Smooth muscle cell (in vitro differentiated cells): ENCODE measurements at regions not wholly inside any gene's neighbourhood (a gene's known extent, or its start where the extent isn't known, plus 50 kb on each side); places are given as distances from the start of the nearest gene placed in this dataset.

Source experiments
- DNase-seq: peaks from one replicate; lab custom pipeline; 2025; ENCODE audit not compliant: unreplicated experiment; lab: John Stamatoyannopoulos, UW
- H2AFZ ChIP-seq: fragments of 200-600 bp; sonication (generic); 2 replicates; pipeline ENCODE4 v1.6.0; 2016; ENCODE audit warnings: antibody characterized with exemption, low read depth, mild to moderate bottlenecking
- H3F3A ChIP-seq: fragments of 200-600 bp; sonication (generic); 2 replicates; pipeline ENCODE4 v1.6.0; 2017; ENCODE audit warnings: antibody characterized with exemption, low read depth
- H3K27ac ChIP-seq: fragments of 200-600 bp; sonication (generic); 2 replicates; pipeline ENCODE4 v1.5.1; 2016; ENCODE audit warnings: low read depth, mild to moderate bottlenecking
- H3K27me3 ChIP-seq: fragments of 200-600 bp; sonication (generic); 2 replicates; pipeline ENCODE4 v1.6.1; 2016; ENCODE audit warnings: low read depth, mild to moderate bottlenecking
- H3K36me3 ChIP-seq: fragments of 200-600 bp; sonication (generic); 2 replicates; pipeline ENCODE4 v1.5.1; 2016; ENCODE audit warnings: low read depth
- H3K4me1 ChIP-seq: fragments of 200-600 bp; sonication (generic); 2 replicates; pipeline ENCODE4 v1.5.1; 2016; ENCODE audit warnings: low read depth
- H3K4me2 ChIP-seq: fragments of 200-600 bp; sonication (generic); 2 replicates; pipeline ENCODE4 v1.6.0; 2016; ENCODE audit warnings: mild to moderate bottlenecking
- H3K4me3 ChIP-seq: fragments of 200-600 bp; sonication (generic); 2 replicates; pipeline ENCODE4 v1.5.1; 2016; ENCODE audit warnings: mild to moderate bottlenecking
- H3K79me2 ChIP-seq: fragments of 200-600 bp; sonication (generic); 2 replicates; pipeline ENCODE4 v1.6.0; 2016; ENCODE audit warnings: low read depth, mild to moderate bottlenecking
- H3K9ac ChIP-seq: fragments of 200-600 bp; sonication (generic); 2 replicates; pipeline ENCODE4 v1.6.0; 2016; ENCODE audit warnings: low read depth
- H3K9me3 ChIP-seq: fragments of 200-600 bp; sonication (generic); replicated peaks from 2 replicates; pipeline ENCODE4 v1.5.1; 2016; ENCODE audit warnings: low read depth
- H4K20me1 ChIP-seq: fragments of 200-600 bp; sonication (generic); 2 replicates; pipeline ENCODE4 v1.6.0; 2016; ENCODE audit warnings: low read depth
- WGBS: methylation state at CpG from one replicate; pipeline ENCODE4 v1.1.7; 2016; ENCODE audit warnings: low lambda C conversion rate; 5-methylcytosine and 5-hydroxymethylcytosine counted together
- TF ChIP-seq, protein P1 (sequence below): fragments of 200-600 bp; sonication (generic); IDR thresholded peaks from 2 replicates; pipeline ENCODE4 v1.5.1; 2017; ENCODE audit warnings: borderline replicate concordance, mild to moderate bottlenecking, antibody characterized with exemption; ENCODE audit not compliant: insufficient read depth, poor library complexity, severe bottlenecking

DNA sequence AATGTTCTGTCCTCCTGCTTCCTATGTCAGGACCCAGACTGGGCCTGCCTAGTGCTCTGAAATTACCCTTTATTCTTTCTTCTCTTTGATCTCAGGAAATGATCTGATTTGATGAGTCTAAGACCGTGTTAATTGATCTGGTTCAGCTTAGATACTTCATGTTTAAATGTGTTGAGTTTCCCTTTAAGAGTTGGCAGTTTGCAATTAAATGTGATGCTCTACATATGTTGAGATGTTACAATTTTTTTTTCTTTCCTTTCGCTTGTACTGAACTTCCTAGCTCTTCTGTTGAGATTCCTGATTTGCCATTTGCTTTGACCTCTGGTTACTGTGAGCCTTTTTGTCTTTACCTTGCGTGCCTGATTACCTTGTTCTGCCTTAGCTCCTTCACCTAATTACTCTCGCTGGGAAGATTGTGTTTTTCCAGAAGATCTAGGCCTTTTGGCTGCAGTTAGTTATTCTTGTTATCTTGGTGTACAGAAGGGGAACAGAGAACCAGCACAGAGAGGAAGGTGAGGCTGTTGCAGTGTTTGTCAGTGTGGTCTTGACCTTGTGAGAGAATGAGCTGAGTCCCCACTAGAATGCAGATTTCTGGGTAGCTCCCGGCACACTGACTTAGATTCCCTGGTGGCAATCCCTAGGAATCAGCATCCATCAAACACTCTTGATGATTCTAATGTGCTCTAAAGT is 203.6 kb downstream of the EDEM1 start:
- no peak for DNase-seq
- Histone ChIP-seq H3K4me3 (no peak overlapping the region), H4K20me1 (no peaks in the 10 kb centered on the region), H3K9me3 (no peaks in the 10 kb centered on the region), H3K27me3 (no peaks in the 10 kb centered on the region), H3K9ac (no peak overlapping the region), H3F3A (no peaks in the 10 kb centered on the region), H2AFZ (no peak overlapping the region), H3K79me2 (no peaks in the 10 kb centered on the region), H3K36me3 (no peaks in the 10 kb centered on the region), H3K4me2 (no peak overlapping the region), H3K27ac (no peak overlapping the region), H3K4me1 (no peaks in the 10 kb centered on the region)
- 90% methylated on average over 5 of the region's 5 CpGs for WGBS
- TF ChIP-seq, protein P1, sequence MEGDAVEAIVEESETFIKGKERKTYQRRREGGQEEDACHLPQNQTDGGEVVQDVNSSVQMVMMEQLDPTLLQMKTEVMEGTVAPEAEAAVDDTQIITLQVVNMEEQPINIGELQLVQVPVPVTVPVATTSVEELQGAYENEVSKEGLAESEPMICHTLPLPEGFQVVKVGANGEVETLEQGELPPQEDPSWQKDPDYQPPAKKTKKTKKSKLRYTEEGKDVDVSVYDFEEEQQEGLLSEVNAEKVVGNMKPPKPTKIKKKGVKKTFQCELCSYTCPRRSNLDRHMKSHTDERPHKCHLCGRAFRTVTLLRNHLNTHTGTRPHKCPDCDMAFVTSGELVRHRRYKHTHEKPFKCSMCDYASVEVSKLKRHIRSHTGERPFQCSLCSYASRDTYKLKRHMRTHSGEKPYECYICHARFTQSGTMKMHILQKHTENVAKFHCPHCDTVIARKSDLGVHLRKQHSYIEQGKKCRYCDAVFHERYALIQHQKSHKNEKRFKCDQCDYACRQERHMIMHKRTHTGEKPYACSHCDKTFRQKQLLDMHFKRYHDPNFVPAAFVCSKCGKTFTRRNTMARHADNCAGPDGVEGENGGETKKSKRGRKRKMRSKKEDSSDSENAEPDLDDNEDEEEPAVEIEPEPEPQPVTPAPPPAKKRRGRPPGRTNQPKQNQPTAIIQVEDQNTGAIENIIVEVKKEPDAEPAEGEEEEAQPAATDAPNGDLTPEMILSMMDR: no peak

DNA sequence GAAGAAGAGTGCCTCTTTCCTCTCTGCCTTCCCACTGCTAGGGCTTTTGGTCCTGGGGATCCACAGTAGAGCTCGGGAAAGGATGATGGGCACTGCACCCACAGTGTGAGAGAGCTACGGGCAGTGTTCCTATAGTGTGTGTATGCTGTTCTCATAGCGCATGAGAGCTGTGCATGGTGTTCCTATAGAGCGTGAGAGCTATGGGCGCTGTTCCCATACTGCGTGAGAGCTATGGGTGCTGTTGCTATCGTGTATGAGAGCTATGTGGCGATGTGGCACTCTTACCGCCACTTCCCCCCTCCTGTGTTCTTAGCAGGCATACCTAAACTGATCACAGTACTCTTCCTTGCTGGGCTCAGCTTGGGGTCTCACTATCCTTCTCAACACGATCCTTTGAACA is 213.5 kb downstream of the EDEM1 start:
- DNase-seq: no peak
- Histone ChIP-seq H3K9me3 (no peaks in the 10 kb centered on the region), H3K4me2 (no peak overlapping the region), H3K27me3 (no peaks in the 10 kb centered on the region), H3K4me3 (no peak overlapping the region), H4K20me1 (no peaks in the 10 kb centered on the region), H3K36me3 (no peaks in the 10 kb centered on the region), H3F3A (no peaks in the 10 kb centered on the region), H3K27ac (no peak overlapping the region), H2AFZ (no peak overlapping the region), H3K79me2 (no peaks in the 10 kb centered on the region), H3K4me1 (no peaks in the 10 kb centered on the region), H3K9ac (no peak overlapping the region)
- TF ChIP-seq, protein P1: no peak
- whole genome bisulfite sequencing: 90% methylated on average over 10 of the region's 10 CpGs

DNA sequence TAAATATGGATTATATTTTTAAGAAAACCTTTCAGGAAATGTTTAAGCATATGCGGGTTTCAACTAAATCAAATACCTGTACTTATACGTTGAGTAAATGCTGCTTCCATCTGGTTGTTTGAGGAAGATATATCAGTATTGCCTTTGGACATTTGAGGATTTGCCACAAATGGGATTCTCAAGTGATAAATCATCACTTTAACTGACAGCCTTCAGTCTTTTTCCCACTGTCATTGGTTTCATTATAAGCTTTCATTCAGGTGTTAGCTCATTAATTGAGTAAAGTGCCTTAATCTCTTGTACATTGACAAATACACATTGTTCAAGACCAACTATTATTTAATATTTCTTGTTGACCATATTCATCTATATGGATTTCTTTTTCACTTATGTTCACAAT is 217.2 kb downstream of the EDEM1 start:
- TF ChIP-seq, protein P1: no peak
- Histone ChIP-seq H3K4me3 (no peak overlapping the region), H4K20me1 (no peaks in the 10 kb centered on the region), H3K4me1 (no peaks in the 10 kb centered on the region), H2AFZ (no peak overlapping the region), H3K79me2 (no peaks in the 10 kb centered on the region), H3K27ac (no peak overlapping the region), H3K36me3 (no peaks in the 10 kb centered on the region), H3F3A (no peaks in the 10 kb centered on the region), H3K4me2 (no peak overlapping the region), H3K27me3 (no peaks in the 10 kb centered on the region), H3K9me3 (no peaks in the 10 kb centered on the region), H3K9ac (no peak overlapping the region)
- WGBS: 91% methylated on average over 2 of the region's 2 CpGs
- no peak for DNase-seq

DNA sequence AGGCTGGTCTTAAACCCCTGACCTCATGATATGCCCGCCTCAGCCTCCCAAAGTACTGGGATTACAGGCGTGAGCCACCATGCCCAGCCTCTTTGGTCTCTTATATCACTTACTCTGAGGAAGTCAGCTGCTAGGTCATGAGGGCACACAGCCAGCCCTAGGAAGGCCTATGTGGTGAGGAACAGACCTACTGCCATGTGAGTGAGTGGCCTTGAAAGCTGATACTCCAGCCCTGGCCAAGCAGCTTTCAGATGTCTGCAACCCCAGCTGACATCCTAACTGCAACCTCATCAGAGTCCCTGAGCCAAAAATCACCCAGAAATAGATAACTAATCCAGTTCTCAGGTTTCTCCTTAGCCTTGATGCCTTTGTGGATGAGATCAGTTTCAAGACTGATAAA is 224.3 kb downstream of the EDEM1 start:
- Histone ChIP-seq H3K36me3 (no peaks in the 10 kb centered on the region), H3K4me3 (no peak overlapping the region), H4K20me1 (no peaks in the 10 kb centered on the region), H3K27ac (no peak overlapping the region), H3K4me2 (no peak overlapping the region), H3K9ac (no peak overlapping the region), H2AFZ (no peak overlapping the region), H3K9me3 (peaks cover 4% of the 10 kb centered on the region), H3F3A (no peaks in the 10 kb centered on the region), H3K79me2 (no peaks in the 10 kb centered on the region), H3K4me1 (no peaks in the 10 kb centered on the region), H3K27me3 (no peaks in the 10 kb centered on the region)
- TF ChIP-seq, protein P1: no peak
- DNase-seq: no peak
- 96% methylated on average over 2 of the region's 2 CpGs for WGBS
